ENCODE measurements at regions not wholly inside any gene's neighbourhood (a gene's known extent, or its start where the extent isn't known, plus 50 kb on each side); places are given as distances from the start of the nearest gene placed in this dataset.

- TF ChIP-seq, protein P1, sequence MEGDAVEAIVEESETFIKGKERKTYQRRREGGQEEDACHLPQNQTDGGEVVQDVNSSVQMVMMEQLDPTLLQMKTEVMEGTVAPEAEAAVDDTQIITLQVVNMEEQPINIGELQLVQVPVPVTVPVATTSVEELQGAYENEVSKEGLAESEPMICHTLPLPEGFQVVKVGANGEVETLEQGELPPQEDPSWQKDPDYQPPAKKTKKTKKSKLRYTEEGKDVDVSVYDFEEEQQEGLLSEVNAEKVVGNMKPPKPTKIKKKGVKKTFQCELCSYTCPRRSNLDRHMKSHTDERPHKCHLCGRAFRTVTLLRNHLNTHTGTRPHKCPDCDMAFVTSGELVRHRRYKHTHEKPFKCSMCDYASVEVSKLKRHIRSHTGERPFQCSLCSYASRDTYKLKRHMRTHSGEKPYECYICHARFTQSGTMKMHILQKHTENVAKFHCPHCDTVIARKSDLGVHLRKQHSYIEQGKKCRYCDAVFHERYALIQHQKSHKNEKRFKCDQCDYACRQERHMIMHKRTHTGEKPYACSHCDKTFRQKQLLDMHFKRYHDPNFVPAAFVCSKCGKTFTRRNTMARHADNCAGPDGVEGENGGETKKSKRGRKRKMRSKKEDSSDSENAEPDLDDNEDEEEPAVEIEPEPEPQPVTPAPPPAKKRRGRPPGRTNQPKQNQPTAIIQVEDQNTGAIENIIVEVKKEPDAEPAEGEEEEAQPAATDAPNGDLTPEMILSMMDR (IDR thresholded peaks at IDR 0.05; ENCODE audit: low read depth, low read length, missing input control), result no peak
Observed at GRCh38 chr2:18455236-18455862, 105.1 kb downstream of the RDH14 start (continued).

DNA sequence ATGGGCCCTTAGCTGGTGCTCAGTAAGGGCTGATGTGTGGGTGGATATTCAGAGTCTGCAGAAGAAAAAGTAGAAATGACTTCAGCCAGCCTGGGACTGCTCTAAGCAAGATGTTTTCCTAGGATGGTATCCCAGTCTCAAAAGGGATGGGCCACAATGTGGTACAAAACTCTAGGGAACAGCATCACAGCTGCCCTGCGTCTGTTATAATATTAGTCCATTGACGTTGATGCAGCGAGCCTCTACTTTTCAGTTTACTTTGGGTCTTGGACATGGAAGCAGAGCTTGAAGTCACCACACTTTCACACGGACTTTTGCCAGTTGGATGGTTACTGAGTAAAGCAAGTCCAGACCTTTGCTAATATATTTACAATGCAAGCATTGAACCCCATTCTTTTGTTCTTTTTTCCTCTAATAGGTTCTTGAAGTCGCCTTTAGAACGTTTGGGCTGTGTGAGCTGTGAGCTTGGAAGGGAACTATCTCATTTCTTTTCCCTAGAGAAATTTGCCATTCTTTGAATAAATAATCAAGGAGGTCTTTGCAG, 105.7 kb downstream of the RDH14 start:
- H3K9me3 ChIP-seq (ENCODE audit: control insufficient read depth in 4 of 4, low read length in 3 of 4), result no peaks in the 10 kb centered on the region
- TF ChIP-seq GABPA (IDR thresholded peaks at IDR 0.05 in 1 of 2, conservative IDR thresholded peaks at IDR 0.05 in 1 of 2), result no peak
- TF ChIP-seq SP1 (IDR thresholded peaks at IDR 0.05), result no peak
- TF ChIP-seq, protein P2, sequence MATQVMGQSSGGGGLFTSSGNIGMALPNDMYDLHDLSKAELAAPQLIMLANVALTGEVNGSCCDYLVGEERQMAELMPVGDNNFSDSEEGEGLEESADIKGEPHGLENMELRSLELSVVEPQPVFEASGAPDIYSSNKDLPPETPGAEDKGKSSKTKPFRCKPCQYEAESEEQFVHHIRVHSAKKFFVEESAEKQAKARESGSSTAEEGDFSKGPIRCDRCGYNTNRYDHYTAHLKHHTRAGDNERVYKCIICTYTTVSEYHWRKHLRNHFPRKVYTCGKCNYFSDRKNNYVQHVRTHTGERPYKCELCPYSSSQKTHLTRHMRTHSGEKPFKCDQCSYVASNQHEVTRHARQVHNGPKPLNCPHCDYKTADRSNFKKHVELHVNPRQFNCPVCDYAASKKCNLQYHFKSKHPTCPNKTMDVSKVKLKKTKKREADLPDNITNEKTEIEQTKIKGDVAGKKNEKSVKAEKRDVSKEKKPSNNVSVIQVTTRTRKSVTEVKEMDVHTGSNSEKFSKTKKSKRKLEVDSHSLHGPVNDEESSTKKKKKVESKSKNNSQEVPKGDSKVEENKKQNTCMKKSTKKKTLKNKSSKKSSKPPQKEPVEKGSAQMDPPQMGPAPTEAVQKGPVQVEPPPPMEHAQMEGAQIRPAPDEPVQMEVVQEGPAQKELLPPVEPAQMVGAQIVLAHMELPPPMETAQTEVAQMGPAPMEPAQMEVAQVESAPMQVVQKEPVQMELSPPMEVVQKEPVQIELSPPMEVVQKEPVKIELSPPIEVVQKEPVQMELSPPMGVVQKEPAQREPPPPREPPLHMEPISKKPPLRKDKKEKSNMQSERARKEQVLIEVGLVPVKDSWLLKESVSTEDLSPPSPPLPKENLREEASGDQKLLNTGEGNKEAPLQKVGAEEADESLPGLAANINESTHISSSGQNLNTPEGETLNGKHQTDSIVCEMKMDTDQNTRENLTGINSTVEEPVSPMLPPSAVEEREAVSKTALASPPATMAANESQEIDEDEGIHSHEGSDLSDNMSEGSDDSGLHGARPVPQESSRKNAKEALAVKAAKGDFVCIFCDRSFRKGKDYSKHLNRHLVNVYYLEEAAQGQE (IDR thresholded peaks at IDR 0.05), result no peak
- TF ChIP-seq NR2F2 (IDR thresholded peaks at IDR 0.05), result no peak
- TF ChIP-seq MAX (IDR thresholded peaks at IDR 0.05), result no peak
- TF ChIP-seq RAD21 (IDR thresholded peaks at IDR 0.05), result no peak
- no peak for TF ChIP-seq JUND (IDR thresholded peaks at IDR 0.05)
- TF ChIP-seq ATF3 (IDR thresholded peaks at IDR 0.05), result no peak
- no peaks in the 10 kb centered on the region for H3K36me3 ChIP-seq (ENCODE audit: control insufficient read depth in 4 of 4, insufficient read depth in 3 of 4, low read depth in 1 of 4, low read length in 3 of 4)
- no peak overlapping the region for H3K27ac ChIP-seq (ENCODE audit: low read depth in 1 of 2, low read length in 2 of 2)
- H3K9ac ChIP-seq (ENCODE audit: low read depth in 1 of 2, low read length in 2 of 2), result no peak overlapping the region
- H3K4me3 ChIP-seq (ENCODE audit: low read depth in 1 of 3, low read length in 3 of 3), result no peak overlapping the region
- DNase-seq (ENCODE audit: low spot score), result no peak
- WGBS, result 68% methylated on average over 6 of the region's 6 CpGs
- peaks cover 0 to 16% (median 0%) of the 10 kb centered on the region in 4 donors for H3K27me3 ChIP-seq (ENCODE audit: control insufficient read depth in 4 of 4, insufficient read depth in 4 of 4, low read length in 3 of 4)
- H3K4me1 ChIP-seq (ENCODE audit: control insufficient read depth in 4 of 4, insufficient read depth in 4 of 4, low read length in 3 of 4), result no peaks in the 10 kb centered on the region

- WGBS, result 81% methylated on average over 2 of the region's 2 CpGs
- Histone ChIP-seq H3K4me3 (ENCODE audit: low read depth in 1 of 3, low read length in 3 of 3) (no peak overlapping the region), H3K27me3 (ENCODE audit: control insufficient read depth in 4 of 4, insufficient read depth in 4 of 4, low read length in 3 of 4) (peaks cover 0 to 8% (median 0%) of the 10 kb centered on the region in 4 donors), H3K27ac (ENCODE audit: low read depth in 1 of 2, low read length in 2 of 2) (no peak overlapping the region), H3K4me1 (ENCODE audit: control insufficient read depth in 4 of 4, insufficient read depth in 4 of 4, low read length in 3 of 4) (no peaks in the 10 kb centered on the region), H3K36me3 (ENCODE audit: control insufficient read depth in 4 of 4, insufficient read depth in 3 of 4, low read depth in 1 of 4, low read length in 3 of 4) (no peaks in the 10 kb centered on the region), H3K9ac (ENCODE audit: low read depth in 1 of 2, low read length in 2 of 2) (no peak overlapping the region), H3K9me3 (ENCODE audit: control insufficient read depth in 4 of 4, low read length in 3 of 4) (no peaks in the 10 kb centered on the region)
- DNase-seq (ENCODE audit: low spot score), result no peak
- TF ChIP-seq HNF4G (IDR thresholded peaks at IDR 0.05), result no peak
- TF ChIP-seq NR2F2 (IDR thresholded peaks at IDR 0.05), result no peak
- no peak for TF ChIP-seq MAX (IDR thresholded peaks at IDR 0.05)
- TF ChIP-seq FOXA2 (IDR thresholded peaks at IDR 0.05), result no peak
- no peak for TF ChIP-seq FOXA1 (IDR thresholded peaks at IDR 0.05)
- TF ChIP-seq RAD21 (IDR thresholded peaks at IDR 0.05), result no peak
- TF ChIP-seq, protein P2 (IDR thresholded peaks at IDR 0.05), result no peak
- TF ChIP-seq, protein P1 (IDR thresholded peaks at IDR 0.05; ENCODE audit: low read depth, low read length, missing input control), result no peak
- no peak for TF ChIP-seq SP1 (IDR thresholded peaks at IDR 0.05)
- no peak for TF ChIP-seq GABPA (IDR thresholded peaks at IDR 0.05 in 1 of 2, conservative IDR thresholded peaks at IDR 0.05 in 1 of 2)
- TF ChIP-seq HNF4A (conservative IDR thresholded peaks at IDR 0.05), result no peak
- TF ChIP-seq RXRA (IDR thresholded peaks at IDR 0.05), result no peak
Observed at GRCh38 chr2:18446715-18447114, 113.7 kb downstream of the RDH14 start.

All from liver (tissue), 8 donors.